Body of pancreas (tissue), 4 donors: ENCODE measurements at regions not wholly inside any gene's neighbourhood (a gene's known extent, or its start where the extent isn't known, plus 50 kb on each side); places are given as distances from the start of the nearest gene placed in this dataset.

Experiments used
- POLR2A ChIP-seq, 3 donors: fragments of 450-650 bp; IDR thresholded peaks; one replicate each; pipeline ENCODE4 v1.6.1; 2016; ENCODE audit warnings: antibody characterized with exemption in 3 of 3, mild to moderate bottlenecking in 2 of 3
- TF ChIP-seq, protein P1 (sequence below), 7 experiments: fragments of 450-650 bp in 4 of 7; fragments of 200-600 bp in 3 of 7; sonication (generic) in 3 of 7; IDR thresholded peaks; one replicate each; pipeline ENCODE4 v1.5.1; 2016 to 2019; ENCODE audit warnings: antibody characterized with exemption in 7 of 7

DNA sequence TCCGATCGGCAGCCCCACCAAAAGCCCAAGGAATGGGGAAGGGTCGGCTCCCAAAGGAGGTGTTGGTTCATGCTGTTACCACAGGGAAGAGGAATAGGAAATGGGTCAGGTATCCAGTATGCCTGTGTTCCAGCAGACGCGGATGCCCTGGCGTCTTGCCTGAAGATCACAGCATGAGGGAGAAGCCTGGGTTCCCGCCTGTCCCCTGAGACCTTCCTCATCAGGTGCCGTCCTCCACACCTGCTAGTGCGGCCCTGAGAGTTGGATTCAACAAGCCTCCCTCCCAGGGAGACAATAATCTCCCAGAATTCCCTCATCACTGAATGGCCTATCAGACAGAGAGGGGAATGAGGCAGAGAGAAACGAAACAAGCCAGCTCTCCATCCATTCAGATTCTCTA lies 92.2 kb downstream of the SPATA19 start:
- TF ChIP-seq, protein P1, sequence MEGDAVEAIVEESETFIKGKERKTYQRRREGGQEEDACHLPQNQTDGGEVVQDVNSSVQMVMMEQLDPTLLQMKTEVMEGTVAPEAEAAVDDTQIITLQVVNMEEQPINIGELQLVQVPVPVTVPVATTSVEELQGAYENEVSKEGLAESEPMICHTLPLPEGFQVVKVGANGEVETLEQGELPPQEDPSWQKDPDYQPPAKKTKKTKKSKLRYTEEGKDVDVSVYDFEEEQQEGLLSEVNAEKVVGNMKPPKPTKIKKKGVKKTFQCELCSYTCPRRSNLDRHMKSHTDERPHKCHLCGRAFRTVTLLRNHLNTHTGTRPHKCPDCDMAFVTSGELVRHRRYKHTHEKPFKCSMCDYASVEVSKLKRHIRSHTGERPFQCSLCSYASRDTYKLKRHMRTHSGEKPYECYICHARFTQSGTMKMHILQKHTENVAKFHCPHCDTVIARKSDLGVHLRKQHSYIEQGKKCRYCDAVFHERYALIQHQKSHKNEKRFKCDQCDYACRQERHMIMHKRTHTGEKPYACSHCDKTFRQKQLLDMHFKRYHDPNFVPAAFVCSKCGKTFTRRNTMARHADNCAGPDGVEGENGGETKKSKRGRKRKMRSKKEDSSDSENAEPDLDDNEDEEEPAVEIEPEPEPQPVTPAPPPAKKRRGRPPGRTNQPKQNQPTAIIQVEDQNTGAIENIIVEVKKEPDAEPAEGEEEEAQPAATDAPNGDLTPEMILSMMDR (IDR thresholded peaks at IDR 0.05) = no peak
- TF ChIP-seq POLR2A (IDR thresholded peaks at IDR 0.05) = no peak
